ENCODE measurements at regions not wholly inside any gene's neighbourhood (a gene's known extent, or its start where the extent isn't known, plus 50 kb on each side); places are given as distances from the start of the nearest gene placed in this dataset.

DNA sequence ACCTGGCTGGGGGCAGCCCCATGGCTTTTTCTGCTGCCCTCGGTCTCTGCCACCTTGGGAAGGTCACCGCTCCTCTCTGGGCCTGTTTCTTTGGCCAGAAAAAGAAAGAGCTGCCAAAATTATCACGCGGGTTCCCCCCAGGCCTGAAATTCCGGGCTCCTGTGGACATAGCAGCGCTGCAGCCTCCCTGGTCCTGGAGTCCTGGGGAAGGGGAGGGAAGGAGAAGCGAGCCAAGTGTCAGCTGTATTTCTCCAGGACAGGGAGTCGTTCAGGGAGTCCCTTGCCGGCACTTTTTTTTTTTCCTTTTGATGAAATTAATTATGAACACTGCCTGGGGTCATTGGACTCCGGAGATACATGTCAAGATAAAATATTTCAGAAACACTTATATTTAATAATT lies 152.3 kb upstream of the GPR26 start:
- Mint-ChIP-seq H3K27ac (no peak overlapping the region), H3K27me3 (ENCODE audit: insufficient read depth, low read depth) (peaks cover 15% of the 10 kb centered on the region), H3K4me1 (peaks cover 41% of the 10 kb centered on the region), H3K36me3 (no peaks in the 10 kb centered on the region), H3K4me3 (no peak overlapping the region), H3K9me3 (no peaks in the 10 kb centered on the region)
- H3K4me3 ChIP-seq: no peak overlapping the region
- no peaks in the 10 kb centered on the region for H3K27me3 ChIP-seq
- H4K20me1 ChIP-seq (ENCODE audit: low read depth): no peaks in the 10 kb centered on the region
- H3K27ac ChIP-seq: no peak overlapping the region
- no peaks in the 10 kb centered on the region for H3K79me2 ChIP-seq (ENCODE audit: low read depth)
- H3K36me3 ChIP-seq: no peaks in the 10 kb centered on the region
- no peaks in the 10 kb centered on the region for H3K9me3 ChIP-seq (ENCODE audit: low read depth)
- H2AFZ ChIP-seq (replicated peaks): no peak overlapping the region
- H3K4me2 ChIP-seq: peak overlapping the region; percentile 70
- H3K4me1 ChIP-seq: peaks cover 20% of the 10 kb centered on the region
- no peak for DNase-seq (ENCODE audit: low spot score)
- no peak overlapping the region for H3K9ac ChIP-seq
- H3F3A ChIP-seq (ENCODE audit: low read depth): peaks cover 11% of the 10 kb centered on the region
- no peak for TF ChIP-seq EZH2 (IDR thresholded peaks at IDR 0.05)
- TF ChIP-seq CTCF (IDR thresholded peaks at IDR 0.05): no peak

- Mint-ChIP-seq H3K27ac (no peak overlapping the region), H3K27me3 (ENCODE audit: insufficient read depth, low read depth) (peaks cover 12% of the 10 kb centered on the region), H3K36me3 (no peaks in the 10 kb centered on the region), H3K9me3 (no peaks in the 10 kb centered on the region), H3K4me1 (peaks cover 46% of the 10 kb centered on the region), H3K4me3 (no peak overlapping the region)
- Histone ChIP-seq H3K36me3 (no peaks in the 10 kb centered on the region), H3K79me2 (ENCODE audit: low read depth) (no peaks in the 10 kb centered on the region), H3K4me2 (no peak overlapping the region), H3K9ac (no peak overlapping the region), H3K4me3 (no peak overlapping the region), H3F3A (ENCODE audit: low read depth) (peaks cover 11% of the 10 kb centered on the region), H3K27me3 (no peaks in the 10 kb centered on the region), H3K27ac (no peak overlapping the region), H3K9me3 (ENCODE audit: low read depth) (no peaks in the 10 kb centered on the region), H2AFZ (replicated peaks) (no peak overlapping the region), H4K20me1 (ENCODE audit: low read depth) (no peaks in the 10 kb centered on the region), H3K4me1 (peaks cover 20% of the 10 kb centered on the region)
- TF ChIP-seq EZH2phosphoT487 (IDR thresholded peaks at IDR 0.05): no peak
- no peak for DNase-seq (ENCODE audit: low spot score)
Observed at GRCh38 chr10:123514996-123515395, 151.2 kb upstream of the GPR26 start.

DNA sequence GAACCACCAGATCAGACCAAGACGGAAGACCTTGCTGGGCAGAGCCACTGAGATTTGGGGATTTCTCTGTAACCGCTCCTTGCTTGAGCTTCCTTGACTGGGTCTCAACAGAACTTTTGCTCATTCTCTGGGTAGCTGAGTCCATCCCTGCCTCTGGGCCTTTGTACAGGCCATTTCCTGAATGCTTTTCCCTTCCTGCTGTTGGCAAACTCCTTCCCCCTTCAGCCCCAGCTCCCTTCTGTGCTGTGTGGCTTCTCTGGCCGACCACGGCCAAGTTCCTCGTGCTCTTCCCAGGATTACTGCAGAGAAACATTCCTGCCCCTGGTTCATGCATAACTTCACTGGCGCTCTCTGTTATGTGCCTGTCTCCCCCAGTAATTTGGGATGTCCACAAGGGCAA lies 150.5 kb upstream of the GPR26 start:
- peaks cover 46% of the 10 kb centered on the region for H3K4me1 Mint-ChIP-seq
- H3K27ac Mint-ChIP-seq: no peak overlapping the region
- TF ChIP-seq CTCF (IDR thresholded peaks at IDR 0.05): no peak
- TF ChIP-seq EZH2 (IDR thresholded peaks at IDR 0.05): no peak
- no peak for TF ChIP-seq EZH2phosphoT487 (IDR thresholded peaks at IDR 0.05)
- Histone ChIP-seq H3K79me2 (ENCODE audit: low read depth) (no peaks in the 10 kb centered on the region), H3K27ac (no peak overlapping the region), H3K4me1 (peaks cover 20% of the 10 kb centered on the region), H3K27me3 (no peaks in the 10 kb centered on the region), H3K9me3 (ENCODE audit: low read depth) (no peaks in the 10 kb centered on the region), H3K4me3 (no peak overlapping the region), H3K4me2 (no peak overlapping the region), H3K9ac (no peak overlapping the region), H4K20me1 (ENCODE audit: low read depth) (no peaks in the 10 kb centered on the region), H3K36me3 (no peaks in the 10 kb centered on the region), H2AFZ (replicated peaks) (no peak overlapping the region), H3F3A (ENCODE audit: low read depth) (peaks cover 11% of the 10 kb centered on the region)
- H3K27me3 Mint-ChIP-seq (ENCODE audit: insufficient read depth, low read depth): peaks cover 12% of the 10 kb centered on the region
- no peaks in the 10 kb centered on the region for H3K9me3 Mint-ChIP-seq
- no peak for DNase-seq (ENCODE audit: low spot score)
- no peak overlapping the region for H3K4me3 Mint-ChIP-seq
- no peaks in the 10 kb centered on the region for H3K36me3 Mint-ChIP-seq

DNA sequence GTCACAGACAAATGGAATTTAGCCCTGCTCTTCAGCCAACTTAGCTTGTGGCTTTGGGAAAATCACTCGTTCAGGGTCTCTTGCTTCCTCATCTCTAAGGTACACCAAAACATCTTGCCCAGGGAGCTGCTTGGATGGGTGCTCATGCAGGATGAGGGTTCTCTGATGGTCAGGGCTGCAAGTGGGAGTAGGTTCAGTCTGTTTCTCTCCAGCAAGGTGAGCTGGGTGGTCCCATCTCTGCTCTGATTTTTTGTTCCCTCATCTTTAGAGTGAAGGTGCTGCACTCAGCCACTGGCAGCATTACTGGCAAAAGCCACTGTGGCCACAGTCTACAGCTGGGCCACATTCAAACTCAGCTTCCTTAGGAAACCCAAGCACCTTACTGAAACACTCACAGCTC lies 149.9 kb upstream of the GPR26 start:
- peaks cover 44% of the 10 kb centered on the region for H3K4me1 Mint-ChIP-seq
- H3K4me1 ChIP-seq: peaks cover 20% of the 10 kb centered on the region
- no peaks in the 10 kb centered on the region for H3K36me3 Mint-ChIP-seq
- no peaks in the 10 kb centered on the region for H3K36me3 ChIP-seq
- no peak for DNase-seq (ENCODE audit: low spot score)
- no peaks in the 10 kb centered on the region for H3K79me2 ChIP-seq (ENCODE audit: low read depth)
- peaks cover 12% of the 10 kb centered on the region for H3K27me3 Mint-ChIP-seq (ENCODE audit: insufficient read depth, low read depth)
- H4K20me1 ChIP-seq (ENCODE audit: low read depth): no peaks in the 10 kb centered on the region
- no peaks in the 10 kb centered on the region for H3K9me3 Mint-ChIP-seq
- no peak overlapping the region for H3K4me3 Mint-ChIP-seq
- TF ChIP-seq EZH2 (IDR thresholded peaks at IDR 0.05): no peak
- no peak for TF ChIP-seq EZH2phosphoT487 (IDR thresholded peaks at IDR 0.05)
- no peaks in the 10 kb centered on the region for H3K9me3 ChIP-seq (ENCODE audit: low read depth)
- H3K27ac Mint-ChIP-seq: no peak overlapping the region
- H3F3A ChIP-seq (ENCODE audit: low read depth): peaks cover 11% of the 10 kb centered on the region
- H3K27me3 ChIP-seq: no peaks in the 10 kb centered on the region
- no peak overlapping the region for H3K27ac ChIP-seq
- no peak overlapping the region for H3K4me3 ChIP-seq
- no peak overlapping the region for H3K9ac ChIP-seq
- no peak overlapping the region for H3K4me2 ChIP-seq
- no peak overlapping the region for H2AFZ ChIP-seq (replicated peaks)

Data from neural progenitor cell (in vitro differentiated cells).